ENCODE measurements at regions not wholly inside any gene's neighbourhood (a gene's known extent, or its start where the extent isn't known, plus 50 kb on each side); places are given as distances from the start of the nearest gene placed in this dataset.

DNA sequence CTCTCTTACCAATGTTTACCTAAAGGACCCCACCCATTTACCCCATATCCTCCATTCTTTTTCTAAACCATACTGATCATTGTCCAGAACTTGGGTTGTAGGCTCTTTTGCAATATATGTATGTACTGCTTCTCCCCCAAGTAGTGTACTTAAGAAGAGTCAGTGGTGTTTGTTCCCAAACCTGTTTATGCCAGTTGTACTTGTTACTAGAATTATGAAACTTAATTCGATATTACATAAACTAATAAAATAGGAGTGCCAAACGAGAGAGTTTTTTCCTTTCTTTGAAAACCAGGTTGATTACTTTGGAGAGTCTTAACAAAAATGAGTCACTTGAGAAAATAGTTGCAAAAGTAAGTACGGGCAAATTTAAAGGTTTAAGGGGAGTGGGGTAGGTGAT is 96.3 kb downstream of the GEMIN8 start (continued):
- no peak for TF ChIP-seq ZFP69B (tag by site-specific recombination; IDR thresholded peaks at IDR 0.05)
- TF ChIP-seq ZNF404 (tag by site-specific recombination; IDR thresholded peaks at IDR 0.05) = no peak

GRCh38 chrX:13932416-13932815 is 97.3 kb downstream of the GEMIN8 start:
- POLR2A ChIA-PET = no interaction called here
- no peaks in the 10 kb centered on the region for H3K4me1 ChIP-seq (ENCODE audit: control insufficient read depth, insufficient read depth, low read length)

More at GRCh38 chrX:13932416-13932815, 97.3 kb downstream of the GEMIN8 start:
- no peaks in the 10 kb centered on the region for H3K9me3 ChIP-seq (ENCODE audit: control insufficient read depth, insufficient read depth, low read depth, low read length)
- CTCF ChIA-PET = no interaction called here
- no peak for TF ChIP-seq ZNF19 (tag by site-specific recombination; IDR thresholded peaks at IDR 0.05; ENCODE audit: low read depth)
- TF ChIP-seq ZFP69B (tag by site-specific recombination; IDR thresholded peaks at IDR 0.05) = no peak
- no peak for TF ChIP-seq TCF7L2 (IDR thresholded peaks at IDR 0.05; ENCODE audit: borderline replicate concordance, low read depth, low read length)
- no peak for TF ChIP-seq ZNF266 (tag by site-specific recombination; IDR thresholded peaks at IDR 0.05; ENCODE audit: low read depth)
- TF ChIP-seq ELK4 (IDR thresholded peaks at IDR 0.05; ENCODE audit: borderline replicate concordance, low read depth, low read length) = no peak
- TF ChIP-seq, protein P1, sequence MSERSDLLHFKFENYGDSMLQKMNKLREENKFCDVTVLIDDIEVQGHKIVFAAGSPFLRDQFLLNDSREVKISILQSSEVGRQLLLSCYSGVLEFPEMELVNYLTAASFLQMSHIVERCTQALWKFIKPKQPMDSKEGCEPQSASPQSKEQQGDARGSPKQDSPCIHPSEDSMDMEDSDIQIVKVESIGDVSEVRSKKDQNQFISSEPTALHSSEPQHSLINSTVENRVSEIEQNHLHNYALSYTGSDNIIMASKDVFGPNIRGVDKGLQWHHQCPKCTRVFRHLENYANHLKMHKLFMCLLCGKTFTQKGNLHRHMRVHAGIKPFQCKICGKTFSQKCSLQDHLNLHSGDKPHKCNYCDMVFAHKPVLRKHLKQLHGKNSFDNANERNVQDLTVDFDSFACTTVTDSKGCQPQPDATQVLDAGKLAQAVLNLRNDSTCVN (tag by site-specific recombination; optimal IDR thresholded peaks at IDR 0.05) = no peak
- no peak for TF ChIP-seq YY1 (tag by site-specific recombination; IDR thresholded peaks at IDR 0.05)
- no peak for TF ChIP-seq HIC1 (tag by site-specific recombination; IDR thresholded peaks at IDR 0.05)
- TF ChIP-seq MYNN (tag by site-specific recombination; IDR thresholded peaks at IDR 0.05; ENCODE audit: borderline replicate concordance) = no peak
- TF ChIP-seq HOXA7 (CRISPR knock-in tag; IDR thresholded peaks at IDR 0.05; ENCODE audit: borderline replicate concordance) = no peak
- no peak for TF ChIP-seq ZNF366 (tag by site-specific recombination; conservative IDR thresholded peaks at IDR 0.05)
- TF ChIP-seq GLIS1 (tag by site-specific recombination; IDR thresholded peaks at IDR 0.05) = no peak
- TF ChIP-seq SCRT2 (tag by site-specific recombination; IDR thresholded peaks at IDR 0.05) = no peak
- no peak for TF ChIP-seq ZNF394 (tag by site-specific recombination; IDR thresholded peaks at IDR 0.05; ENCODE audit: borderline replicate concordance)
- TF ChIP-seq ZEB2 (tag by site-specific recombination; IDR thresholded peaks at IDR 0.05) = no peak
- TF ChIP-seq ZNF202 (tag by site-specific recombination; IDR thresholded peaks at IDR 0.05; ENCODE audit: borderline replicate concordance) = no peak
- TF ChIP-seq ZNF707 (tag by site-specific recombination; IDR thresholded peaks at IDR 0.05) = no peak
- no peak for TF ChIP-seq ZNF513 (tag by site-specific recombination; IDR thresholded peaks at IDR 0.05)
- TF ChIP-seq BCL11A (tag by site-specific recombination; IDR thresholded peaks at IDR 0.05; ENCODE audit: low read depth) = no peak
- no peak for TF ChIP-seq ZNF23 (tag by site-specific recombination; IDR thresholded peaks at IDR 0.05; ENCODE audit: borderline replicate concordance)
- H3K27ac ChIP-seq (ENCODE audit: extremely low read depth, low read depth, low read length) = no peak overlapping the region
- no peaks in the 10 kb centered on the region for H3K36me3 ChIP-seq (ENCODE audit: control insufficient read depth in 2 of 2, insufficient read depth in 1 of 2, low read length in 2 of 2)
- H3K4me3 ChIP-seq (ENCODE audit: low read depth, low read length) = no peak overlapping the region
